ENCODE measurements at regions not wholly inside any gene's neighbourhood (a gene's known extent, or its start where the extent isn't known, plus 50 kb on each side); places are given as distances from the start of the nearest gene placed in this dataset.
"Not testable (repeated sequence)": the region's sequence is repeated elsewhere in the genome, so short reads cannot be mapped to it uniquely, and the experiment has no call there.

DNA sequence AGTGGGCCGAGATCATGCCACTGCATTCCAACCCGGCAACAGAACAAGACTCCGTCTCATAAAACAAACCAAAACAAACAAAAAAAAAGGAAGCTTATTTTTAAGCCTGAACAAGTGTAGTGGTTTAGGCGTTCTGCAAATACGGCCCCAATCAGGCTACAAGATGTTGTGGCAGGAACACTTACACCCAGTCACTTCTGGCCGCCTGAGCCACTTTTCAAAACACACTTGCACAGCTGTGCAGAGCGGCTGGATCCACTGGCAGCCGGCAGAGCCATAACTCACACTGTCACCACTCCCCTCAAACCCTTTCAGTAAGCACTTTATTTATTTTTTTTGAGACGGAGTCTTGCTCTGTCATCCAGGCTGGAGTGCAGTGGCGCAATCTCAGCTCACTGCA lies 81.0 kb upstream of the FRG2C start:
- not testable (repeated sequence) for H2BK15ac ChIP-seq (ENCODE audit: low read length); H4K8ac ChIP-seq (ENCODE audit: low read depth, low read length); H3K27ac ChIP-seq (replicated peaks; ENCODE audit: low read length); H3K36me3 ChIP-seq (replicated peaks in 1 of 2; ENCODE audit: control insufficient read depth in 2 of 2, insufficient read depth in 2 of 2, low read length in 2 of 2); H3K4me3 ChIP-seq (ENCODE audit: low read length in 2 of 2); H2AK5ac ChIP-seq (ENCODE audit: low read depth, low read length); DNase-seq (ENCODE audit: low spot score); H3K18ac ChIP-seq (ENCODE audit: low read length); H2BK120ac ChIP-seq (ENCODE audit: low read depth, low read length); H3K79me1 ChIP-seq (ENCODE audit: low read depth, low read length); H3K4me1 ChIP-seq (ENCODE audit: control insufficient read depth in 2 of 2, insufficient read depth in 1 of 2, low read depth in 1 of 2, low read length in 2 of 2); H2BK5ac ChIP-seq (ENCODE audit: low read length); H2AFZ ChIP-seq (ENCODE audit: low read length); H3K9me3 ChIP-seq (replicated peaks in 1 of 2; ENCODE audit: control insufficient read depth in 2 of 2, insufficient read depth in 1 of 2, low read depth in 1 of 2, low read length in 2 of 2); H2BK12ac ChIP-seq (ENCODE audit: low read length); H3K9ac ChIP-seq (ENCODE audit: low read depth, low read length, poor library complexity); H3K23ac ChIP-seq (ENCODE audit: low read depth, low read length, poor library complexity); H4K91ac ChIP-seq (ENCODE audit: low read depth, low read length, poor library complexity); H3K4ac ChIP-seq (ENCODE audit: low read length); H3K14ac ChIP-seq (ENCODE audit: low read length); H3K4me2 ChIP-seq (ENCODE audit: insufficient read depth, low read length, poor library complexity, severe bottlenecking)
- no CpG with 5 or more reads among the region's 10 CpGs for WGBS, 2 donors (ENCODE audit: extremely low coverage in 2 of 2, insufficient read length in 2 of 2, insufficient replicate concordance in 1 of 2)
- peaks cover 0 to 19% (median 11%) of the 10 kb centered on the region in 3 experiments for H3K27me3 ChIP-seq (ENCODE audit: control insufficient read depth in 3 of 3, insufficient read depth in 3 of 3, low read depth in 1 of 3, low read length in 3 of 3)

DNA sequence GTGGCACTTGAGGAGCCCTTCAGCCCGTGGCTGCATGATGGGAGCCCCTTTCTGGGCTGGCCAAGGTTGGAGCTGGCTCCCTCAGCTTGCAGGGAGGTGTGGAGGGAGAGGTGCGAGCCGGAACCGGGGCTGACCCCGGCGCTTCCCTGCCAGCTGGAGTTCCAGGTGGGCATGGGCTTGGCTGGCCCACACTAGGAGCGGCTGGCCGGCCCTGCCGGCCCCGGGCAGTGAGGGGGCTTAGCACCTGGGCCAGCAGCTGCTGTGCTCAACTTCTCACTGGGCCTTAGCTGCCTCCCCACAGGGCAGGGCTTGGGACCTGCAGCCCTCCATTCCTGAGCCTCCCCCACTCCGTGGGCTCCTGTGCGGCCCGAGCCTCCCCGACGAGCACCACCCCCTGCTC lies 76.4 kb upstream of the FRG2C start:
- not testable (repeated sequence) for DNase-seq (ENCODE audit: low spot score); H3K79me1 ChIP-seq (ENCODE audit: low read depth, low read length); H3K4ac ChIP-seq (ENCODE audit: low read length); H3K9ac ChIP-seq (ENCODE audit: low read depth, low read length, poor library complexity); H2BK120ac ChIP-seq (ENCODE audit: low read depth, low read length); H3K36me3 ChIP-seq (replicated peaks in 1 of 2; ENCODE audit: control insufficient read depth in 2 of 2, insufficient read depth in 2 of 2, low read length in 2 of 2); H4K91ac ChIP-seq (ENCODE audit: low read depth, low read length, poor library complexity); H2BK5ac ChIP-seq (ENCODE audit: low read length); H3K18ac ChIP-seq (ENCODE audit: low read length); H3K4me1 ChIP-seq (ENCODE audit: control insufficient read depth in 2 of 2, insufficient read depth in 1 of 2, low read depth in 1 of 2, low read length in 2 of 2); H2BK15ac ChIP-seq (ENCODE audit: low read length); H3K9me3 ChIP-seq (replicated peaks in 1 of 2; ENCODE audit: control insufficient read depth in 2 of 2, insufficient read depth in 1 of 2, low read depth in 1 of 2, low read length in 2 of 2); H2BK12ac ChIP-seq (ENCODE audit: low read length); H3K27ac ChIP-seq (replicated peaks; ENCODE audit: low read length); H2AK5ac ChIP-seq (ENCODE audit: low read depth, low read length); H3K4me3 ChIP-seq (ENCODE audit: low read length in 2 of 2); H3K4me2 ChIP-seq (ENCODE audit: insufficient read depth, low read length, poor library complexity, severe bottlenecking); H3K23ac ChIP-seq (ENCODE audit: low read depth, low read length, poor library complexity); H3K27me3 ChIP-seq (ENCODE audit: control insufficient read depth in 3 of 3, insufficient read depth in 3 of 3, low read depth in 1 of 3, low read length in 3 of 3); H2AFZ ChIP-seq (ENCODE audit: low read length); H4K8ac ChIP-seq (ENCODE audit: low read depth, low read length); H3K14ac ChIP-seq (ENCODE audit: low read length)
- WGBS, 2 donors (ENCODE audit: extremely low coverage in 2 of 2, insufficient read length in 2 of 2, insufficient replicate concordance in 1 of 2): no CpG with 5 or more reads among the region's 15 CpGs

DNA sequence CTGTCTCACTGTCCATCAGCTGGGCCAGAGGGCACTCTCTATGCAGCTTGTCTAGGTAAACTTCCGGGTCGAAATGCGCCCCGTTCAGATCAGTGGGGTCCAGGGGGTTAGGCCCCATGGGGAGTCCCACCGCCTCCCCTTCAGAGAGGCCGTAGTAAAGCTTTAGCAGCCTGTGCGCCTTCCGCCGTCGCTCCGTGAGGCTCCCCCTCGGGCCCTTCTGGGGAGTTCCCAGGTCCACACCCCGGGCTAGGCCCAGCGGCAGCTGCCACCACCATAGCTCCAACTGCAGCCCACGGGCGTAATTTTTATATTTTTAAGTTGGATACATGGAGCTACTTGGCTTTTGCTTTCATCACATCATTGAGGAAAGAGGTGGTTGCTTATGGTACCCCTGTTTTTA lies 73.7 kb upstream of the FRG2C start:
- H3K4me1 ChIP-seq (ENCODE audit: control insufficient read depth in 2 of 2, insufficient read depth in 1 of 2, low read depth in 1 of 2, low read length in 2 of 2); H2BK120ac ChIP-seq (ENCODE audit: low read depth, low read length); H3K79me1 ChIP-seq (ENCODE audit: low read depth, low read length); H2AFZ ChIP-seq (ENCODE audit: low read length); H3K4me2 ChIP-seq (ENCODE audit: insufficient read depth, low read length, poor library complexity, severe bottlenecking); DNase-seq (ENCODE audit: low spot score); H3K36me3 ChIP-seq (replicated peaks in 1 of 2; ENCODE audit: control insufficient read depth in 2 of 2, insufficient read depth in 2 of 2, low read length in 2 of 2); H3K27me3 ChIP-seq (ENCODE audit: control insufficient read depth in 3 of 3, insufficient read depth in 3 of 3, low read depth in 1 of 3, low read length in 3 of 3); H3K14ac ChIP-seq (ENCODE audit: low read length); H3K9ac ChIP-seq (ENCODE audit: low read depth, low read length, poor library complexity); H2BK15ac ChIP-seq (ENCODE audit: low read length); H3K27ac ChIP-seq (replicated peaks; ENCODE audit: low read length); H3K9me3 ChIP-seq (replicated peaks in 1 of 2; ENCODE audit: control insufficient read depth in 2 of 2, insufficient read depth in 1 of 2, low read depth in 1 of 2, low read length in 2 of 2); H2BK5ac ChIP-seq (ENCODE audit: low read length); H3K4me3 ChIP-seq (ENCODE audit: low read length in 2 of 2); H2AK5ac ChIP-seq (ENCODE audit: low read depth, low read length); H3K18ac ChIP-seq (ENCODE audit: low read length); H4K8ac ChIP-seq (ENCODE audit: low read depth, low read length); H2BK12ac ChIP-seq (ENCODE audit: low read length); H3K23ac ChIP-seq (ENCODE audit: low read depth, low read length, poor library complexity); H3K4ac ChIP-seq (ENCODE audit: low read length); H4K91ac ChIP-seq (ENCODE audit: low read depth, low read length, poor library complexity): not testable (repeated sequence)
- WGBS, 2 donors (ENCODE audit: extremely low coverage in 2 of 2, insufficient read length in 2 of 2, insufficient replicate concordance in 1 of 2): no CpG with 5 or more reads among the region's 16 CpGs

DNA sequence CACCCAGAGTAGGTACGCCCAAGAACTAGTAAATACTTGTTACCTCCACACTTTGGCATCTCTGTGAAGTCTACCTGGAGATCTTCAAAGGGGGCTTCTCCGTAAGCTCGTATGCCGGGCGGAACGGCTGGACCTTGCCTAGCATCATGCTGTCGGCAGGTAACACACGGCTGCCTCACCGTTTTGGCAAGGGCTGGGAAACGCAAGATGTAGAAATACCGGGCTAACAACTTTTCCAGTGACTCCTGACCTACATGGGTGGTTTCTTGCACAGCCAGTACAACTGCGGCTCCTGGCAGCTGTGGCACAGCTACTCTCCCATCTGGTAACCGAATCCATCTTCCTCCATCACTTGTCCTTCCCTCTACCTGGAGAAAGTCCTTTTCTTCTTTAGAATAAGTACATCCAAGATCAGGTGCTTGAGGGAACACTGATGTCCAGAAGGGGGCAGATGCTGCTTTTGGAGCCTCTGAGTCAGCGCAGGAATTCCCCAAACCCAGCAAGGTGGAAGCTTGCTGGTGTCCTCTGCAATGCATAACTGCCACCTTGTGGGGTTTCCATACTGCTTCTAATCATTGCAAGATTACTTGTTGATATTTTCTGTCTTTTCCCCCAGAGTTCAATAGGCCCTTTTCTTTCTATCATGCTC lies 59.7 kb upstream of the FRG2C start:
- not testable (repeated sequence) for H4K91ac ChIP-seq (ENCODE audit: low read depth, low read length, poor library complexity); H3K4me3 ChIP-seq (ENCODE audit: low read length in 2 of 2); H3K9ac ChIP-seq (ENCODE audit: low read depth, low read length, poor library complexity); H3K14ac ChIP-seq (ENCODE audit: low read length); H3K4me1 ChIP-seq (ENCODE audit: control insufficient read depth in 2 of 2, insufficient read depth in 1 of 2, low read depth in 1 of 2, low read length in 2 of 2); H4K8ac ChIP-seq (ENCODE audit: low read depth, low read length); H3K79me1 ChIP-seq (ENCODE audit: low read depth, low read length); H3K18ac ChIP-seq (ENCODE audit: low read length); H3K4ac ChIP-seq (ENCODE audit: low read length); H2AK5ac ChIP-seq (ENCODE audit: low read depth, low read length); H2BK15ac ChIP-seq (ENCODE audit: low read length); H3K36me3 ChIP-seq (replicated peaks in 1 of 2; ENCODE audit: control insufficient read depth in 2 of 2, insufficient read depth in 2 of 2, low read length in 2 of 2); H3K27ac ChIP-seq (replicated peaks; ENCODE audit: low read length); H3K9me3 ChIP-seq (replicated peaks in 1 of 2; ENCODE audit: control insufficient read depth in 2 of 2, insufficient read depth in 1 of 2, low read depth in 1 of 2, low read length in 2 of 2); H2AFZ ChIP-seq (ENCODE audit: low read length); H2BK120ac ChIP-seq (ENCODE audit: low read depth, low read length); H3K23ac ChIP-seq (ENCODE audit: low read depth, low read length, poor library complexity); H3K4me2 ChIP-seq (ENCODE audit: insufficient read depth, low read length, poor library complexity, severe bottlenecking); H2BK12ac ChIP-seq (ENCODE audit: low read length); H3K27me3 ChIP-seq (ENCODE audit: control insufficient read depth in 3 of 3, insufficient read depth in 3 of 3, low read depth in 1 of 3, low read length in 3 of 3); H2BK5ac ChIP-seq (ENCODE audit: low read length)
- peak; percentile 31 for DNase-seq (ENCODE audit: low spot score)
- no CpG with 5 or more reads among the region's 14 CpGs for WGBS, 2 donors (ENCODE audit: extremely low coverage in 2 of 2, insufficient read length in 2 of 2, insufficient replicate concordance in 1 of 2)

All from neuronal stem cell (in vitro differentiated cells).